Skeletal muscle tissue (tissue), 3 donors: ENCODE measurements at regions not wholly inside any gene's neighbourhood (a gene's known extent, or its start where the extent isn't known, plus 50 kb on each side); places are given as distances from the start of the nearest gene placed in this dataset.

Experiments used
- H3K27ac ChIP-seq: one replicate; pipeline ENCODE4 v1.7.0; 2013; ENCODE audit warnings: mild to moderate bottlenecking, low read depth, low read length, inconsistent platforms
- H3K27me3 ChIP-seq, 3 donors: one replicate each; pipeline ENCODE4 v1.7.0; 2013; ENCODE audit warnings: low read length in 3 of 3; ENCODE audit not compliant: control insufficient read depth in 3 of 3, insufficient read depth in 3 of 3
- H3K36me3 ChIP-seq, 3 donors: one replicate each; pipeline ENCODE4 v1.7.0; 2013; ENCODE audit warnings: low read length in 3 of 3; ENCODE audit not compliant: control insufficient read depth in 3 of 3, insufficient read depth in 3 of 3
- H3K4me1 ChIP-seq, 3 donors: one replicate each; pipeline ENCODE4 v1.7.0; 2013; ENCODE audit warnings: low read length in 3 of 3, mild to moderate bottlenecking in 3 of 3; ENCODE audit not compliant: control insufficient read depth in 3 of 3, insufficient read depth in 3 of 3
- H3K4me3 ChIP-seq, 3 donors: one replicate each; pipeline ENCODE4 v1.7.0; 2013; ENCODE audit warnings: low read length in 3 of 3
- H3K9ac ChIP-seq, 3 donors: one replicate each; pipeline ENCODE4 v1.7.0; 2013; ENCODE audit warnings: low read length in 3 of 3, mild to moderate bottlenecking in 3 of 3, moderate library complexity in 2 of 3, low read depth in 1 of 3
- H3K9me3 ChIP-seq, 3 donors: one replicate each; pipeline ENCODE4 v1.7.0; 2013; ENCODE audit warnings: low read length in 3 of 3; ENCODE audit not compliant: control insufficient read depth in 3 of 3
- donor health status: Osteomylitis.

- Histone ChIP-seq H3K9ac (no peak overlapping the region), H3K36me3 (no peaks in the 10 kb centered on the region), H3K4me1 (no peaks in the 10 kb centered on the region), H3K27me3 (peaks cover 0 to 3% (median 0%) of the 10 kb centered on the region in 3 donors), H3K4me3 (no peak overlapping the region), H3K9me3 (no peaks in the 10 kb centered on the region), H3K27ac (no peak overlapping the region)
Measured at GRCh38 chr10:44761076-44761475, 150.1 kb upstream of the TMEM72 start.

DNA sequence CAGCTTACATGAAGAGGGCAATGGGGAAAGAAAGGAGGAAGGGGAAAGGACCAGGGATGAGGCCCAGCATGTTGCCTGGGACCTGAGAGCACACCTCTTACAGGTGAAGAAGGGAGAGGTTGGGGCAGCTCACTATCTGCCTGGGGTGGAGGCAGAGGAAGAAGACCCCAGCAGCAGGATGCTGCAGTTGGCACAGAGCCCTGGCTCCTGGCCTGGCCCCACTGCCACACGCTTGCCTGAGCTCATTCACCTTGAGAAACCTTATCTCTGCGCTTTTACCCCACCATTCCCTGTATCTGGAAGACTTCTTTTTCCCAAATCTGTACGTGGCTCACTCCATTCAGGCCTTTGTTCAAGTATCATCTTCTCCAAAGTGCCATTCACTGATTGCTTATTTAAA, 147.8 kb upstream of the TMEM72 start:
- no peaks in the 10 kb centered on the region for H3K9me3 ChIP-seq

DNA sequence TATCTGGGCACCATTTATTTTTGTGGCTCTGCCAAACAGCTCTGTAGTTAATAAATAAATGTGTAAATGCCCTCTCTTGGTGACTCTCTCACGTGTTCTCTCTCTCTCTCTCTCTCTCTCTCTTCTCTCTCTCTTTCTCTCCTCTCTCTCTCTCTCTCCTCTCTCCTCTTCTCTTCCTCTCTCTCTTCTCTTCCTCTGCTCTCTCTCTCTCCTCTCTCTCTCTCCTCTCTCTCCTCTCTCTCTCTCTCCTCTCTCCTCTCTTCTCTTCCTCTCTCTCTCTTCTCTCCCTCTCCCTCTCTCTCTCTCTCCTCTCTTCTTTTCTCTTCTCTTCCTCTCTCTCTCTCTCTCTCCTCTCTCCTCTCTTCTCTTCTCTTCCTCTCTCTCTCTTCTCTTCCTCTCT, 145.8 kb upstream of the TMEM72 start:
- no peak overlapping the region for H3K27ac ChIP-seq
- H3K9ac ChIP-seq = no peak overlapping the region
- H3K36me3 ChIP-seq = no peaks in the 10 kb centered on the region
- H3K4me3 ChIP-seq = no peak overlapping the region
- no peaks in the 10 kb centered on the region for H3K9me3 ChIP-seq
- no peaks in the 10 kb centered on the region for H3K4me1 ChIP-seq
- H3K27me3 ChIP-seq = peaks cover 0 to 3% (median 0%) of the 10 kb centered on the region in 3 donors

More for the DNA sequence above, 147.8 kb upstream of the TMEM72 start:
- Histone ChIP-seq H3K4me1 (no peaks in the 10 kb centered on the region), H3K36me3 (no peaks in the 10 kb centered on the region), H3K4me3 (no peak overlapping the region), H3K9ac (no peak overlapping the region), H3K27ac (no peak overlapping the region), H3K27me3 (peaks cover 0 to 3% (median 0%) of the 10 kb centered on the region in 3 donors)

DNA sequence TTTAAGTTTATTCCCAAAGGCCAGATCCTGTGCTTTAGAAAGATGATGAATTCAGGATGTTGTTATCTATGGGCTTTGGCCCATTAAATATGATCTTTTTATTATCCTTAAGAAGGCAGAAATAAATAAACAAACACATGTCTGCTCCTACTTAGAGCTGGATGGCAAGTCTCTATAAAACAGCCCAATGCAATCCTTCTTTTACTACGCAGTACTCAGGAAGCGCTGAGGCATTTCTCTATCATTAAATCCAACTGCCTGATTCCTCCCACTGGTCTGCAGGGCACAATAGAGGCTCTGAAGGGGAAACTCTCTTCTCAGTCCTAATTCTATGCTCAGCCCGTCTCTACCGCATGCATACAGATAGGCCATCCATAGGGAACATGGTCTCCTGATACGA, 144.5 kb upstream of the TMEM72 start:
- H3K36me3 ChIP-seq = no peaks in the 10 kb centered on the region
- no peak overlapping the region for H3K27ac ChIP-seq
- peaks cover 0 to 3% (median 0%) of the 10 kb centered on the region in 3 donors for H3K27me3 ChIP-seq
- H3K4me1 ChIP-seq = no peaks in the 10 kb centered on the region
- H3K4me3 ChIP-seq = no peak overlapping the region
- H3K9me3 ChIP-seq = no peaks in the 10 kb centered on the region
- H3K9ac ChIP-seq = no peak overlapping the region

GRCh38 chr10:44769450-44769849, 141.7 kb upstream of the TMEM72 start:
- no peaks in the 10 kb centered on the region for H3K36me3 ChIP-seq
- H3K4me3 ChIP-seq = no peak overlapping the region
- no peak overlapping the region for H3K9ac ChIP-seq
- no peaks in the 10 kb centered on the region for H3K9me3 ChIP-seq
- H3K27me3 ChIP-seq = peaks cover 0 to 3% (median 0%) of the 10 kb centered on the region in 3 donors
- H3K27ac ChIP-seq = no peak overlapping the region
- H3K4me1 ChIP-seq = no peaks in the 10 kb centered on the region

GRCh38 chr10:44771233-44771995, 139.7 kb upstream of the TMEM72 start:
- Histone ChIP-seq H3K27ac (no peak overlapping the region), H3K36me3 (no peaks in the 10 kb centered on the region), H3K9ac (no peak overlapping the region)

DNA sequence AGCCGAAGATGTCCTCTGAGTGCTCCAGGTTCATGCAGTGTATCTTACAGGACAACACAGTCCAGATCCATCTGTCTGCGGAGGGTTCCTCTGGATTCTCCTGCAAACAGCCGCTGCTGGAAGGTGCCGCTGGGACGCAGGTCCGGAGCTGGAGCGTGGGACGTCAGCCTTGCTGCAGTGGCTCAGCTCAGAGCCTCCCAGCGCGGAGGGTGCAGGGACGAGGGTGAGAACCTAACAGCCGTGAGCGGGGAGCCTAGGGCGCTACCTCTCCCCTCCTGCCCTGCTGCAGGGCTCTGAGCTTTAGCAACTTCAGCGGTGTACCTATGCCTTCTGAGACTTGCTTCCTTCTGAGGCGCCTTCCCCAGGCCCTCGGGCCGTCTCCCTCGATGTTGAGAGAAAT, 137.6 kb upstream of the TMEM72 start:
- H3K27ac ChIP-seq = no peak overlapping the region
- no peaks in the 10 kb centered on the region for H3K9me3 ChIP-seq
- H3K4me1 ChIP-seq = no peaks in the 10 kb centered on the region
- no peaks in the 10 kb centered on the region for H3K36me3 ChIP-seq
- no peaks in the 10 kb centered on the region for H3K27me3 ChIP-seq
- no peak overlapping the region for H3K4me3 ChIP-seq
- H3K9ac ChIP-seq = no peak overlapping the region

More at GRCh38 chr10:44771233-44771995, 139.7 kb upstream of the TMEM72 start:
- Histone ChIP-seq H3K9me3 (no peaks in the 10 kb centered on the region), H3K4me1 (no peaks in the 10 kb centered on the region), H3K4me3 (no peak overlapping the region), H3K27me3 (no peaks in the 10 kb centered on the region)

- Histone ChIP-seq H3K27ac (no peak overlapping the region), H3K4me1 (no peaks in the 10 kb centered on the region), H3K9me3 (no peaks in the 10 kb centered on the region), H3K9ac (no peak overlapping the region), H3K4me3 (no peak overlapping the region), H3K27me3 (no peaks in the 10 kb centered on the region), H3K36me3 (no peaks in the 10 kb centered on the region)
Measured at GRCh38 chr10:44774676-44775401, 136.3 kb upstream of the TMEM72 start.

DNA sequence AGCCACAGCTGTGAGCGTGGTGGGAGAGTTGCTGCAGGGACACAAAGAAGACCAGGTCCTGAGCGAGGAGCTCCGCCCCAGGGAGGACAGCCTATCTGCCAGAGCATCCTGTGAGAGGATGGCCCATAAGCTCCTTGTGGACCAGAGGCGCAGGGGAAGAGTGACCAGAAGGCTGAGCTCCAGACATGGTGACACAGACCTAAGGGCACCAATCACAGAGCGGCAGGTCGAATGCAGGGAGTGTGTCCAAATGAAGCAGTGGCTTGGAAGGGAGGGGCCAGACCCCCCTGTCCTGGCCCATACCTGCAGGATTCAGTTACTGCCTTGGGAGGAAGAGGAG, 135.8 kb upstream of the TMEM72 start:
- H3K4me1 ChIP-seq = no peaks in the 10 kb centered on the region
- H3K27ac ChIP-seq = no peak overlapping the region
- no peak overlapping the region for H3K4me3 ChIP-seq
- no peaks in the 10 kb centered on the region for H3K36me3 ChIP-seq
- no peaks in the 10 kb centered on the region for H3K27me3 ChIP-seq
- no peaks in the 10 kb centered on the region for H3K9me3 ChIP-seq
- no peak overlapping the region for H3K9ac ChIP-seq

- Histone ChIP-seq H3K36me3 (no peaks in the 10 kb centered on the region), H3K9me3 (no peaks in the 10 kb centered on the region)
Measured at GRCh38 chr10:44776181-44776580, 135.0 kb upstream of the TMEM72 start.

More at GRCh38 chr10:44776181-44776580, 135.0 kb upstream of the TMEM72 start:
- Histone ChIP-seq H3K9ac (no peak overlapping the region), H3K27ac (no peak overlapping the region), H3K4me1 (no peaks in the 10 kb centered on the region), H3K4me3 (no peak overlapping the region), H3K27me3 (no peaks in the 10 kb centered on the region)
